HG03045 (cell line): ENCODE measurements at regions not wholly inside any gene's neighbourhood (a gene's known extent, or its start where the extent isn't known, plus 50 kb on each side); places are given as distances from the start of the nearest gene placed in this dataset.
"Not testable (repeated sequence)": the region's sequence is repeated elsewhere in the genome, so short reads cannot be mapped to it uniquely, and the experiment has no call there.

Experiments used
- ATAC-seq: cut with Tn5 transposase; IDR thresholded peaks from one replicate; pipeline ENCODE4 v1.9.1; 2021; ENCODE audit warnings: mild to moderate bottlenecking, moderate library complexity; ENCODE audit not compliant: unreplicated experiment

- no peak for ATAC-seq
Measured at GRCh38 chr13:65727070-65727469, 1503.1 kb downstream of the PCDH9 start.

- no peak for ATAC-seq
Measured at GRCh38 chr13:65725006-65725405, 1505.1 kb downstream of the PCDH9 start.

- no peak for ATAC-seq
Measured at GRCh38 chr13:65724226-65724625, 1505.9 kb downstream of the PCDH9 start.

GRCh38 chr13:65722506-65722905 lies 1507.6 kb downstream of the PCDH9 start:
- ATAC-seq, result no peak

- no peak for ATAC-seq
Measured at GRCh38 chr13:65719831-65720230, 1510.3 kb downstream of the PCDH9 start.

GRCh38 chr13:65710514-65710913 lies 1519.6 kb downstream of the PCDH9 start:
- no peak for ATAC-seq

GRCh38 chr13:65697843-65698242 lies 1532.3 kb downstream of the PCDH9 start:
- ATAC-seq, result no peak

GRCh38 chr13:65679240-65679639 lies 1550.9 kb downstream of the PCDH9 start:
- ATAC-seq, result no peak

GRCh38 chr13:65677906-65678305 lies 1552.2 kb downstream of the PCDH9 start:
- no peak for ATAC-seq

- not testable (repeated sequence) for ATAC-seq
Measured at GRCh38 chr13:65675383-65675782, 1554.8 kb downstream of the PCDH9 start.

GRCh38 chr13:65670014-65670625 lies 1560.0 kb downstream of the PCDH9 start:
- no peak for ATAC-seq

GRCh38 chr13:65660731-65661130 lies 1569.4 kb downstream of the PCDH9 start:
- ATAC-seq, result no peak

GRCh38 chr13:65656740-65657329 lies 1573.3 kb downstream of the PCDH9 start:
- no peak for ATAC-seq

GRCh38 chr13:65653613-65654012 lies 1576.5 kb downstream of the PCDH9 start:
- ATAC-seq, result no peak

- no peak for ATAC-seq
Measured at GRCh38 chr13:65650321-65650720, 1579.8 kb downstream of the PCDH9 start.

GRCh38 chr13:65642996-65643395 lies 1587.1 kb downstream of the PCDH9 start:
- no peak for ATAC-seq

- ATAC-seq, result no peak
Measured at GRCh38 chr13:65642301-65642700, 1587.8 kb downstream of the PCDH9 start.

- ATAC-seq, result peak; percentile 58
Measured at GRCh38 chr13:65638572-65639168, 1591.5 kb downstream of the PCDH9 start.

GRCh38 chr13:65633806-65634205 lies 1596.3 kb downstream of the PCDH9 start:
- ATAC-seq, result no peak

- no peak for ATAC-seq
Measured at GRCh38 chr13:65631078-65631477, 1599.1 kb downstream of the PCDH9 start.

- no peak for ATAC-seq
Measured at GRCh38 chr13:65629926-65630325, 1600.2 kb downstream of the PCDH9 start.

- no peak for ATAC-seq
Measured at GRCh38 chr13:65623148-65623547, 1607.0 kb downstream of the PCDH9 start.

GRCh38 chr13:65615506-65615905 lies 1614.6 kb downstream of the PCDH9 start:
- ATAC-seq, result no peak
